ENCODE measurements at regions not wholly inside any gene's neighbourhood (a gene's known extent, or its start where the extent isn't known, plus 50 kb on each side); places are given as distances from the start of the nearest gene placed in this dataset.

GRCh38 chr18:41693008-41693407 lies 262.0 kb upstream of the PIK3C3 start:
- H3K4me3 ChIP-seq, result no peak overlapping the region
- H3K4me1 ChIP-seq, result no peaks in the 10 kb centered on the region
- no peak overlapping the region for H3K27ac ChIP-seq
- TF ChIP-seq POLR2A (IDR thresholded peaks at IDR 0.05), result no peak
- no peak for TF ChIP-seq CTCF (IDR thresholded peaks at IDR 0.05)
- no peaks in the 10 kb centered on the region for H3K9me3 ChIP-seq
- no peaks in the 10 kb centered on the region for H3K27me3 ChIP-seq
- no peaks in the 10 kb centered on the region for H3K36me3 ChIP-seq
- DNase-seq, result no peak

- no peak for DNase-seq
- no peak overlapping the region for H3K4me3 ChIP-seq
- TF ChIP-seq POLR2A (IDR thresholded peaks at IDR 0.05) (no peak), CTCF (IDR thresholded peaks at IDR 0.05) (no peak)
- no peaks in the 10 kb centered on the region for H3K36me3 ChIP-seq
- no peaks in the 10 kb centered on the region for H3K27me3 ChIP-seq
- no peak overlapping the region for H3K27ac ChIP-seq
- H3K9me3 ChIP-seq, result no peaks in the 10 kb centered on the region
- H3K4me1 ChIP-seq, result no peaks in the 10 kb centered on the region
These were observed 264.5 kb upstream of the PIK3C3 start for GRCh38 chr18:41690332-41691127.

- H3K36me3 ChIP-seq, result no peaks in the 10 kb centered on the region
- no peaks in the 10 kb centered on the region for H3K27me3 ChIP-seq
- H3K4me1 ChIP-seq, result no peaks in the 10 kb centered on the region
- no peak overlapping the region for H3K27ac ChIP-seq
- TF ChIP-seq POLR2A (IDR thresholded peaks at IDR 0.05) (no peak), CTCF (IDR thresholded peaks at IDR 0.05) (no peak)
- H3K9me3 ChIP-seq, result no peaks in the 10 kb centered on the region
- no peak overlapping the region for H3K4me3 ChIP-seq
- no peak for DNase-seq
These were observed 267.9 kb upstream of the PIK3C3 start for GRCh38 chr18:41687138-41687537.

GRCh38 chr18:41681138-41681880 lies 273.7 kb upstream of the PIK3C3 start:
- H3K9me3 ChIP-seq, result no peaks in the 10 kb centered on the region
- DNase-seq, result no peak
- H3K4me1 ChIP-seq, result no peaks in the 10 kb centered on the region
- no peaks in the 10 kb centered on the region for H3K36me3 ChIP-seq
- H3K4me3 ChIP-seq, result no peak overlapping the region
- no peak overlapping the region for H3K27ac ChIP-seq
- TF ChIP-seq CTCF (IDR thresholded peaks at IDR 0.05), result no peak
- no peak for TF ChIP-seq POLR2A (IDR thresholded peaks at IDR 0.05)
- H3K27me3 ChIP-seq, result no peaks in the 10 kb centered on the region

GRCh38 chr18:41674506-41674905 lies 280.5 kb upstream of the PIK3C3 start:
- Histone ChIP-seq H3K4me3 (no peak overlapping the region), H3K36me3 (no peaks in the 10 kb centered on the region), H3K27me3 (no peaks in the 10 kb centered on the region), H3K9me3 (no peaks in the 10 kb centered on the region), H3K4me1 (no peaks in the 10 kb centered on the region), H3K27ac (no peak overlapping the region)
- DNase-seq, result no peak
- TF ChIP-seq CTCF (IDR thresholded peaks at IDR 0.05) (no peak), POLR2A (IDR thresholded peaks at IDR 0.05) (no peak)

All from Peyer's patch (tissue), 4 donors.